Mesothelial cell of epicardium (in vitro differentiated cells): ENCODE measurements at regions not wholly inside any gene's neighbourhood (a gene's known extent, or its start where the extent isn't known, plus 50 kb on each side); places are given as distances from the start of the nearest gene placed in this dataset.

Experiments used
- DNase-seq, 2 experiments: peaks; one replicate each; pipeline ENCODE4 v3.0.0; 2021; ENCODE audit warnings: low spot score in 2 of 2; ENCODE audit not compliant: unreplicated experiment in 2 of 2
- H3K27ac Mint-ChIP-seq: 2 replicates; pipeline ENCODE4 v1.8.0; 2021; ENCODE audit warnings: mixed read lengths
- H3K27me3 Mint-ChIP-seq: 2 replicates; pipeline ENCODE4 v1.8.0; 2021; ENCODE audit warnings: low read depth, mixed read lengths
- H3K36me3 Mint-ChIP-seq: 2 replicates; pipeline ENCODE4 v1.8.0; 2021; ENCODE audit warnings: mixed read lengths
- H3K4me1 Mint-ChIP-seq: 2 replicates; pipeline ENCODE4 v1.8.0; 2021; ENCODE audit warnings: mixed read lengths
- H3K4me3 Mint-ChIP-seq: 2 replicates; pipeline ENCODE4 v1.8.0; 2021; ENCODE audit warnings: mild to moderate bottlenecking, moderate library complexity, mixed read lengths
- H3K9me3 Mint-ChIP-seq: 2 replicates; pipeline ENCODE4 v1.8.0; 2021; ENCODE audit warnings: mixed read lengths
- TF ChIP-seq, protein P1 (sequence below): fragments of 200-600 bp; sonication (generic); IDR thresholded peaks from one replicate; pipeline ENCODE4 v1.5.0; 2021; ENCODE audit warnings: antibody characterized with exemption; ENCODE audit not compliant: unreplicated experiment

DNA sequence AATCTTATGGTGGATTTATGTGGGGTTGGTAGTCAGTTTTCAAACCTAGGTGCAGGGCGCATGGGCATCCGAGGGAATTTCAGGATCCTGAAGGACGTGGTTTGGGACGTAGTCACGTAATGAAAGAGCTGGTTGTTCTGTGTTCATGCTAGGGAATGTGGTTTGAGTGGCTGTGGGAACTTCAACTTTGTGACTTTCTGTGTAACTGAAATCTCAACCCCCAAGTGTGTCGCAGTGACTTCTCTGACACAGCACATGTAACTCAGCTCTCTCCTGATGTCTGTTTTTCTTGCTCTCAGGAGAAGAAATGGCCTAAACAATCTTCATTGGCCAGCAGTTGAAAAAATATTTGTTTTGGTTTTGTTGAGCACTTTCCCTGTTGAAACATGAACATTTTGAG is 199.0 kb downstream of the PTEN start:
- no peak overlapping the region for H3K27ac Mint-ChIP-seq
- H3K27me3 Mint-ChIP-seq: no peaks in the 10 kb centered on the region
- no peaks in the 10 kb centered on the region for H3K36me3 Mint-ChIP-seq
- no peak for DNase-seq
- TF ChIP-seq, protein P1, sequence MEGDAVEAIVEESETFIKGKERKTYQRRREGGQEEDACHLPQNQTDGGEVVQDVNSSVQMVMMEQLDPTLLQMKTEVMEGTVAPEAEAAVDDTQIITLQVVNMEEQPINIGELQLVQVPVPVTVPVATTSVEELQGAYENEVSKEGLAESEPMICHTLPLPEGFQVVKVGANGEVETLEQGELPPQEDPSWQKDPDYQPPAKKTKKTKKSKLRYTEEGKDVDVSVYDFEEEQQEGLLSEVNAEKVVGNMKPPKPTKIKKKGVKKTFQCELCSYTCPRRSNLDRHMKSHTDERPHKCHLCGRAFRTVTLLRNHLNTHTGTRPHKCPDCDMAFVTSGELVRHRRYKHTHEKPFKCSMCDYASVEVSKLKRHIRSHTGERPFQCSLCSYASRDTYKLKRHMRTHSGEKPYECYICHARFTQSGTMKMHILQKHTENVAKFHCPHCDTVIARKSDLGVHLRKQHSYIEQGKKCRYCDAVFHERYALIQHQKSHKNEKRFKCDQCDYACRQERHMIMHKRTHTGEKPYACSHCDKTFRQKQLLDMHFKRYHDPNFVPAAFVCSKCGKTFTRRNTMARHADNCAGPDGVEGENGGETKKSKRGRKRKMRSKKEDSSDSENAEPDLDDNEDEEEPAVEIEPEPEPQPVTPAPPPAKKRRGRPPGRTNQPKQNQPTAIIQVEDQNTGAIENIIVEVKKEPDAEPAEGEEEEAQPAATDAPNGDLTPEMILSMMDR: no peak
- H3K9me3 Mint-ChIP-seq: peaks cover 3% of the 10 kb centered on the region
- H3K4me1 Mint-ChIP-seq: peaks cover 10% of the 10 kb centered on the region
- H3K4me3 Mint-ChIP-seq: no peak overlapping the region

DNA sequence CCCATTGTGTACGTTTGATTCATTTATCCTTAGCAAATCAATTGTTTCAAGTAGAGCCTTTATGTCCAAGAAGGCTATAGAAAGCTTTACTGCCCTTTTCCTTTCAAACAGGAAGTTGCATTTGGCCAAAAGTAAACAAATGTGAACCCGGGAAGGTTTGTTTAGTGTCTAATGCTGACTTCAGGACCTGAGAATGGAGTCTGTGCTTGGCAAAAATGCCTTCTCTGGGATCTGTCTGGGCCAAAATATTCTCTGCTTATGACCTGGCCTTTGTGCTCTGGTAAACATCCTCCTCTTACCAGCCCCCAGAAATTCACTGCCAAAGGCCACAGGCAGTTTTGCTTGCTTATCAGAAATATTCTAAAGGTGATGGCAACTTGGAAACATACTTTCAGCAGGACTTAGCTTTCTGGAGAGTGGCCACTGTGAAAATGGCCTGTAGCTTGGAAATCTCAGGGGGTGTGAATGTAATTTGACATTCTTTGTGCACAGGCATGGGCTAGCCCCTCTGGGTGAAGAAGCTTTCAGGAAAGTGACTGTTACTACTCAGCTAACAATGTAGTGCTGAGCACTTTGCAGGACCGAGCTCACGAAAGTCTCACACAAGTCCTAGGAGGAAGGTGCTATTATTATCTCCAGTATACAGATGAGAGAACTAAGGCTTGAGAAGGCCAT is 199.5 kb downstream of the PTEN start:
- Mint-ChIP-seq H3K9me3 (peaks cover 3% of the 10 kb centered on the region), H3K27me3 (no peaks in the 10 kb centered on the region), H3K27ac (no peak overlapping the region), H3K4me3 (no peak overlapping the region), H3K36me3 (no peaks in the 10 kb centered on the region), H3K4me1 (peaks cover 10% of the 10 kb centered on the region)
- no peak for DNase-seq
- TF ChIP-seq, protein P1: no peak

DNA sequence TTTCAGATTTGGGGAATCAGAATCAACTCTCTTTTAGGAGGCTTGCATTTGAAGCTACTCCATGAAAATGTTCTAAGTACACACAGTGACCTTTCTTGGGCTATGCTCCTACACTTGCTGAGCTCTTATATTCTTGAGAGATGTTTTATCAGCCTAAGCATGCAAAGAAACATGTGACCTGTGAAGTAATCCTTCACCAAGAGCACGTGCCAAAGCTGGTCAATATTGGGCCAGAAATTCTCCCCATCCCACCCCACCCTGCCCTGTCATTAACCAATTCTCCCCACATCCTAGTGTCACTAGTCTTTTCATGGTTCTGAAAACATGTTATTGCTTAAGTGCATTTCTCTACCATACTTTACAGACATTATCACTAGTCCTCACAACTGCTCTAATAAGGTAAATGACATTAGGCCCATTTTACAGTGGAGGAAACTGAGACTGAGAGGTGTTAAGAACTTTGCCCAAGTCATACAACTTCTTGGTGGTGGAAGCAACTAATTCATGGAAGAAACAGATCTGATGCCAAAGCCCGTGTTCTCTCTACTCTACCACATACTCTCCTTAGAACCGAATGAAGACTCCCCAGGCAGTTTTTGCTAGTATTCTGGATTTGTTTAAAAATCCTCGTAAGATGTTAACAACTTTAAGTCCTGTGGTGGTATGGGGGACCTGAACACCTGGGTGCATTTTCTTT is 200.6 kb downstream of the PTEN start:
- no peak overlapping the region for H3K4me3 Mint-ChIP-seq

DNA sequence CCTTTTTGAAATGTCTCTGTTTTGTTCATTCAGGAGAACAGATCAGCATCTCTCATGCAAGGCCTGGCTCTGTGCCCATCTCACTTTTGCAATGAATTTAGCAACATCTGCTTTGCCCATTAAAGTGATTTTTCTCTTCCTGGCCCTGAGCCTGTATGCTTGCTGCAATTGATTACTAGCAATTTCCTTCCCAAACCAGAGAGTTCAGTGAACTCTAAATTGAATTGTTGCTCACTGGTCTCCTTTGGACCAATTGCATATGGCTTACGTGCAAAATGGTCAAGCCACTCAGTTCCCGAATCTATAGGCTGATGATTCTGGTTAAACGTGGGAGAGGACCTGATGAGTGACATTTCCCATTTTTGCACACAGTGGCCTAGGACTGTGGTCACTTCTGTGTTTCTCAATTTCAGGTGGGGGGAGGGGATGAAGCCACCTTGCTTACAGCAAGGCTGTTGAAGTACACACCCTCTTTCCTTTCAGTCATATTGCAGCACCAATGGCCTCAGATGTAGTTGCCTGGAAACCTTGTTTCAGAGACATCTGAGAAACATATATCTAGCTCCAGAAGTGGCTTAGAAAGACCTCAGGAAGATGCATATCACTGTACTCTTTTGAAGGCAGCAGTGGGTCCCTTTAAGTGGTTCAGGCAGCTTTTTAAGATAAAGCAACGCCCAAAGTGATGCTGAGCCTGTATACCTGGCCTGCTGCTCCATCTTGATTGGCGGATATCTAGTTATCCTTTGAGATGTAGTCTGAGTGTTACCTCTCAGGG is 201.4 kb downstream of the PTEN start:
- Mint-ChIP-seq H3K9me3 (peaks cover 3% of the 10 kb centered on the region), H3K4me1 (peaks cover 10% of the 10 kb centered on the region), H3K27me3 (no peaks in the 10 kb centered on the region), H3K4me3 (no peak overlapping the region), H3K27ac (no peak overlapping the region), H3K36me3 (no peaks in the 10 kb centered on the region)
- TF ChIP-seq, protein P1: no peak
- DNase-seq: no peak

More for the DNA sequence above, 200.6 kb downstream of the PTEN start:
- Mint-ChIP-seq H3K27ac (no peak overlapping the region), H3K4me1 (peaks cover 10% of the 10 kb centered on the region), H3K36me3 (no peaks in the 10 kb centered on the region), H3K27me3 (no peaks in the 10 kb centered on the region), H3K9me3 (peaks cover 3% of the 10 kb centered on the region)
- TF ChIP-seq, protein P1: no peak
- no peak for DNase-seq

DNA sequence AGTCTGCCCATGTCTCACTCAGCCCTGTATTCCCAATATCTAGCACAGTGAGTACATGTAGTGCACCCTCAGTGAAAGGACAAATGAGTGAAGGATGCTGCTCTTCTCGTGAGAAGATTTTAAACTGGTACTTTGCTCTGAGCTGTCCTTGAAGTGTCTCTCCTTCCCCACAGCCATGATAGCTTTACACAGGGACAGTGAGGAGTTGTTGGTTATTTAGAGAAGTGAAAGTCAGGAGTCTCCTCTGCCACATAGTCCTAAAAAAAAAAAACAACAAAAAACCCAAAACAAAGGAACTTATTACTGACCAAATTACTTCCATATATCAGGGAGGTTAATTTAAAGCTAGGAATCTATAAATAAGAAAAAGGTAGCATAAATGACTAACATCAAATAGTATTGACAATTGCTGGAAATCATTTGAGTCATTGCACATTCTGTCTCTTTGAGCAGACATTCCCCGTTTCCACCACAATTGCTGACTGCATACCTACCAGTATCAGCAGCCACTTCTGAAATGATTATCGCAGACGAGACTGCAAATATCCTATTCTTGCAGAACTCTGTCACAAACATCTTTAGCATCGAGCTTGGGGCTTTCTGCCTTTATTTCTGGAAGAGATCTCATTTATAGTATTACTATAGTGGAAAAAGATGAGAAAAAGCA is 202.1 kb downstream of the PTEN start:
- no peak for DNase-seq

More for the DNA sequence above, 202.1 kb downstream of the PTEN start:
- peaks cover 10% of the 10 kb centered on the region for H3K4me1 Mint-ChIP-seq
- no peak overlapping the region for H3K4me3 Mint-ChIP-seq
- H3K27me3 Mint-ChIP-seq: no peaks in the 10 kb centered on the region
- no peak overlapping the region for H3K27ac Mint-ChIP-seq
- H3K36me3 Mint-ChIP-seq: no peaks in the 10 kb centered on the region
- H3K9me3 Mint-ChIP-seq: peaks cover 1% of the 10 kb centered on the region
- TF ChIP-seq, protein P1: no peak
